Lower leg skin (tissue), 3 donors: ENCODE measurements at regions not wholly inside any gene's neighbourhood (a gene's known extent, or its start where the extent isn't known, plus 50 kb on each side); places are given as distances from the start of the nearest gene placed in this dataset.

Experiments
- POLR2A ChIP-seq, 2 donors: fragments of 450-650 bp; IDR thresholded peaks; one replicate each; pipeline ENCODE4 v1.6.1; 2016 to 2017; ENCODE audit warnings: antibody characterized with exemption in 2 of 2, mild to moderate bottlenecking in 1 of 2, moderate library complexity in 1 of 2
- TF ChIP-seq, protein P1 (sequence below), 3 donors: fragments of 450-650 bp; IDR thresholded peaks; one replicate each; pipeline ENCODE4 v1.5.1; 2016; ENCODE audit warnings: antibody characterized with exemption in 3 of 3, mild to moderate bottlenecking in 3 of 3, moderate library complexity in 2 of 3

- TF ChIP-seq, protein P1, sequence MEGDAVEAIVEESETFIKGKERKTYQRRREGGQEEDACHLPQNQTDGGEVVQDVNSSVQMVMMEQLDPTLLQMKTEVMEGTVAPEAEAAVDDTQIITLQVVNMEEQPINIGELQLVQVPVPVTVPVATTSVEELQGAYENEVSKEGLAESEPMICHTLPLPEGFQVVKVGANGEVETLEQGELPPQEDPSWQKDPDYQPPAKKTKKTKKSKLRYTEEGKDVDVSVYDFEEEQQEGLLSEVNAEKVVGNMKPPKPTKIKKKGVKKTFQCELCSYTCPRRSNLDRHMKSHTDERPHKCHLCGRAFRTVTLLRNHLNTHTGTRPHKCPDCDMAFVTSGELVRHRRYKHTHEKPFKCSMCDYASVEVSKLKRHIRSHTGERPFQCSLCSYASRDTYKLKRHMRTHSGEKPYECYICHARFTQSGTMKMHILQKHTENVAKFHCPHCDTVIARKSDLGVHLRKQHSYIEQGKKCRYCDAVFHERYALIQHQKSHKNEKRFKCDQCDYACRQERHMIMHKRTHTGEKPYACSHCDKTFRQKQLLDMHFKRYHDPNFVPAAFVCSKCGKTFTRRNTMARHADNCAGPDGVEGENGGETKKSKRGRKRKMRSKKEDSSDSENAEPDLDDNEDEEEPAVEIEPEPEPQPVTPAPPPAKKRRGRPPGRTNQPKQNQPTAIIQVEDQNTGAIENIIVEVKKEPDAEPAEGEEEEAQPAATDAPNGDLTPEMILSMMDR (IDR thresholded peaks at IDR 0.05) = no peak
- no peak for TF ChIP-seq POLR2A (IDR thresholded peaks at IDR 0.05)
Observed at GRCh38 chr17:77778636-77779489, 179.6 kb upstream of the TNRC6C start.
